T-cell (primary cell): ENCODE measurements at regions not wholly inside any gene's neighbourhood (a gene's known extent, or its start where the extent isn't known, plus 50 kb on each side); places are given as distances from the start of the nearest gene placed in this dataset.

Source experiments
- ATAC-seq, 4 experiments: fragments of 200-7000 bp in 3 of 4; fragments of 150-1000 bp in 1 of 4; cut with Tn5 transposase; replicated peaks in 1 of 4; 1 replicate in 3 of 4; 2 replicates in 1 of 4; pipeline ENCODE4 v1.10.0; 2021; ENCODE audit warnings: moderate library complexity in 3 of 4, mild to moderate bottlenecking in 2 of 4, moderate number of reproducible peaks in 1 of 4
- CTCF ChIA-PET, 2 donors: fragments of 300-600 bp; sonication (Branson Sonifier 250); formaldehyde crosslinking; loops; one replicate each; lab custom pipeline; 2022; ENCODE audit warnings: antibody characterized with exemption in 2 of 2; lab: Charles Lee
- POLR2A ChIA-PET, 2 donors: fragments of 300-600 bp; sonication (Branson Sonifier 250); formaldehyde crosslinking; loops; one replicate each; lab custom pipeline; 2022; ENCODE audit warnings: antibody characterized with exemption in 2 of 2; lab: Charles Lee
- DNase-seq, 35 experiments: peaks; one replicate each; pipeline versions ENCODE4 v3.0.0 to v3.0.0-alpha.2; 2013 to 2023
- H3K27ac ChIP-seq: one replicate; pipeline ENCODE4 v1.5.1; 2013; ENCODE audit warnings: low read length
- H3K27me3 ChIP-seq, 2 experiments: replicated peaks in 1 of 2; 1 replicate in 1 of 2; 2 replicates in 1 of 2; pipeline versions ENCODE4 v1.6.1 to v1.7.0; 2013; ENCODE audit warnings: low read length in 1 of 2, mixed read lengths in 1 of 2; ENCODE audit not compliant: control insufficient read depth in 2 of 2, insufficient read depth in 2 of 2; ENCODE audit errors: extremely low read depth in 1 of 2
- H3K36me3 ChIP-seq, 2 donors: 1 replicate in 1 of 2; 2 replicates in 1 of 2; pipeline versions ENCODE4 v1.6.1 to v1.7.0; 2013; ENCODE audit warnings: low read length in 1 of 2; ENCODE audit not compliant: control insufficient read depth in 2 of 2, insufficient read depth in 1 of 2; ENCODE audit errors: extremely low read depth in 1 of 2
- H3K4me1 ChIP-seq, 2 experiments: 1 replicate in 1 of 2; 2 replicates in 1 of 2; pipeline versions ENCODE4 v1.6.1 to v1.7.0; 2013; ENCODE audit warnings: low read length in 2 of 2, mixed read lengths in 1 of 2; ENCODE audit not compliant: insufficient read depth in 2 of 2, control insufficient read depth in 1 of 2; ENCODE audit errors: extremely low read depth in 1 of 2
- H3K4me3 ChIP-seq, 2 donors: 1 replicate in 1 of 2; 2 replicates in 1 of 2; pipeline versions ENCODE4 v1.5.1 to v1.7.0; 2013; ENCODE audit warnings: mild to moderate bottlenecking in 2 of 2, low read length in 1 of 2, moderate library complexity in 1 of 2; ENCODE audit not compliant: control insufficient read depth in 1 of 2; ENCODE audit errors: extremely low read depth in 1 of 2
- H3K9me3 ChIP-seq: 2 replicates; pipeline ENCODE4 v1.7.0; 2013
- H3K27ac Mint-ChIP-seq, 2 donors: one replicate each; pipeline ENCODE4 v1.8.0; 2020 to 2021; ENCODE audit warnings: mild to moderate bottlenecking in 2 of 2, mixed read lengths in 2 of 2
- H3K27me3 Mint-ChIP-seq, 2 donors: one replicate each; pipeline ENCODE4 v1.8.0; 2021 to 2022; ENCODE audit warnings: mixed read lengths in 2 of 2
- H3K36me3 Mint-ChIP-seq: one replicate; pipeline ENCODE4 v1.8.0; 2021; ENCODE audit warnings: mixed read lengths
- H3K4me1 Mint-ChIP-seq, 3 donors: one replicate each; pipeline ENCODE4 v1.8.0; 2020 to 2022; ENCODE audit warnings: mixed read lengths in 3 of 3, mild to moderate bottlenecking in 1 of 3
- H3K4me3 Mint-ChIP-seq, 3 donors: one replicate each; pipeline ENCODE4 v1.8.0; 2020 to 2022; ENCODE audit warnings: mild to moderate bottlenecking in 3 of 3, mixed read lengths in 3 of 3, moderate library complexity in 3 of 3
- H3K9me3 Mint-ChIP-seq, 3 donors: one replicate each; pipeline ENCODE4 v1.8.0; 2020 to 2022; ENCODE audit warnings: mixed read lengths in 3 of 3
- WGBS: methylation state at CpG from one replicate; pipeline ENCODE4 v1.1.5; 2013; ENCODE audit warnings: missing lambda C conversion rate; ENCODE audit not compliant: insufficient coverage; 5-methylcytosine and 5-hydroxymethylcytosine counted together

DNA sequence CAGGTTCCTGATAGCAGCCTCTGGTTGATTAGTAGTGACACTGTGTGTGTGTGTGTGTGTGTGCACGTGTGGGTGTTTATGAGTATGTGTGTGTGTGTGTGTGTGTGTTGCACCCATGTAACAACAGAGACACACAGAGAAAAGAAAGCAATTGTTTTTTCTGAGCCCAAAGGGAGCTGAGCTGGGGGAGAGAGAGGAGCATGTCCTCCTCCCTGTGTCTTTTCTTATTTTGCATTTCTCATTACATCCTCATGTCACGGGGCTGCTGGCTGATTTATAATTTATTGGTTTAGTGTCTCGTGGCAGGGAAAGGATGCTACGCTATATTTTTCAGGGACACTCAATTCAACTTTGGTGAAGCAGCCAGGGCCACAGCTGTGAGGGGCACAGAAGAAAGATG, 511.4 kb downstream of the BCOR start:
- H3K4me3 Mint-ChIP-seq: no peak overlapping the region
- H3K9me3 ChIP-seq: no peaks in the 10 kb centered on the region
- POLR2A ChIA-PET: no interaction called here
- no peak overlapping the region for H3K4me3 ChIP-seq
- ATAC-seq: no peak
- H3K9me3 Mint-ChIP-seq: no peaks in the 10 kb centered on the region
- no peaks in the 10 kb centered on the region for H3K36me3 ChIP-seq
- H3K27me3 Mint-ChIP-seq: peaks cover 0 to 6% of the 10 kb centered on the region in 2 donors
- H3K27ac ChIP-seq: no peak overlapping the region
- H3K4me1 Mint-ChIP-seq: no peaks in the 10 kb centered on the region
- H3K27me3 ChIP-seq: no peaks in the 10 kb centered on the region
- H3K4me1 ChIP-seq: no peaks in the 10 kb centered on the region
- no peaks in the 10 kb centered on the region for H3K36me3 Mint-ChIP-seq
- no CpG with 5 or more reads among the region's 4 CpGs for WGBS
- no peak for DNase-seq
- CTCF ChIA-PET: no interaction called here
- no peak overlapping the region for H3K27ac Mint-ChIP-seq

DNA sequence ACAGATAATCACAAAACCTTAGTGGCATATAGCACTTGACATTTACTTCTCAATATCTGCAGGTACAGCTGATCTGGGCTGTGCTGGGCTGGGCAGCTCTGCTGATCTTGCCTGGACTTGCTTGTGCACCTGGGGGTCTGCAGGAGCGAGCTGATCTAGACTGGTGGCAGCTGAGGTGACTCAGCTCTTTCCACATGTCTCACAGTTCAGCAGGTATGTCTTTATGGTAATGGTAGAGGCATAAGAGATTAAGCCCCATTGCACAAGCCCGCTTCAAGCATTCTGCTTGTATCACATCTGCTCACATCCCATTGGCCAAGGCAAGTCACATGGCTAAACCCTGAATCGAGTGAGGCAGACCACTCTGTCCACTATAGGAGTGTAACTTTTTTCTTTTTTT, 506.7 kb downstream of the BCOR start:
- H3K9me3 ChIP-seq: no peaks in the 10 kb centered on the region
- ATAC-seq (no peak), DNase-seq (no peak)
- H3K27ac ChIP-seq: no peak overlapping the region
- no peaks in the 10 kb centered on the region for H3K36me3 ChIP-seq
- no peaks in the 10 kb centered on the region for H3K36me3 Mint-ChIP-seq
- no peaks in the 10 kb centered on the region for H3K9me3 Mint-ChIP-seq
- H3K4me3 ChIP-seq: no peak overlapping the region
- ChIA-PET POLR2A (interaction anchor here in 1 of 2 donors (0.7 kb wide), 1 partner anchor 886 kb away, joined by 4 read pairs; no protein-coding TSS in a partner anchor), CTCF (no interaction called here)
- no peaks in the 10 kb centered on the region for H3K4me1 Mint-ChIP-seq
- H3K27ac Mint-ChIP-seq: no peak overlapping the region
- no peaks in the 10 kb centered on the region for H3K27me3 ChIP-seq
- no peaks in the 10 kb centered on the region for H3K4me1 ChIP-seq
- no peak overlapping the region for H3K4me3 Mint-ChIP-seq
- H3K27me3 Mint-ChIP-seq: peaks cover 0 to 6% of the 10 kb centered on the region in 2 donors
- no CpG with 5 or more reads among the region's 3 CpGs for WGBS

DNA sequence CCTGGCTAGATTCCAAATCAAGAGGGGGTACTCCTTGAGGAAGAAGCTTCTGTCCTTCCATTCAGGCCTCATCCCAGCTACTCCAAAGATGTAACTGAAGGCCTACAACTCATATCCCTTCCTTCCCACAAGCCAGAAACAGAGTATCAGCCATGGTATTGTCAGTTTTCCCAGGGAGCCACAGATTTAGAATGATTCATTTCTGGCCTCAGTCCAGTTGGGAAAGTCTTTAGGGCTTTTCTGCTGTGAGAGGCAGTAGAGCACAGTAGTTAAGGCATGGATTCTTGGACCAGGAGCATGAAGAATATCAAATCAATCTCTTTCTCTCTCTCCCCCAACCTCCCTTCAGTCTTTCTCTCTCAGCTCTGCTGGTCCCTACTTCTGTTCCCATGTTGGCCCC, 505.0 kb downstream of the BCOR start:
- no peaks in the 10 kb centered on the region for H3K9me3 ChIP-seq
- Mint-ChIP-seq H3K4me1 (no peaks in the 10 kb centered on the region), H3K9me3 (no peaks in the 10 kb centered on the region), H3K36me3 (no peaks in the 10 kb centered on the region), H3K27me3 (peaks cover 0 to 5% of the 10 kb centered on the region in 2 donors), H3K27ac (no peak overlapping the region), H3K4me3 (no peak overlapping the region)
- H3K4me1 ChIP-seq: no peaks in the 10 kb centered on the region
- ATAC-seq (no peak), DNase-seq (no peak)
- H3K27me3 ChIP-seq: no peaks in the 10 kb centered on the region
- no peak overlapping the region for H3K4me3 ChIP-seq
- H3K27ac ChIP-seq: no peak overlapping the region
- POLR2A ChIA-PET: no interaction called here
- no peaks in the 10 kb centered on the region for H3K36me3 ChIP-seq
- CTCF ChIA-PET: no interaction called here

DNA sequence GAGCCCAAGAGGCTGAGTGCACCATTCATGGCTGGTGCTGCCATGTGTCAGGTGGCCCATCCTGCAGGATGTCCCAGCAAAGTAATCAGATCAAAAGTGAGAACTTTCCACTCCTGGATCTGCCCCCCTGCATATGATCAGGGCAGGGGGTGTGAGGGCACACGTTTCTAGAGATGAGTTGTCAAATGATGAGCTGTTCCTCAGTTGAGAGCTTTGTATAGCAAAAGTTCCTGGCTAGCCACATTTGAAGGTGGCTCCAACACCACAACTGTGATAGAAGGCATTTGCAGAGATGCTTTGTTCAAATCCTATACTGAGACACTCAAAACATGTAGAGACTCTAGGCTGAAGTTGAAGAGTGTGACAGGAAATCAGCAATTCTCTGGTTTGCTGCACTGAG, 501.8 kb downstream of the BCOR start:
- no peak for ATAC-seq
- WGBS: no CpG with 5 or more reads among the region's 1 CpG
- Mint-ChIP-seq H3K27me3 (peaks cover 0 to 12% of the 10 kb centered on the region in 2 donors), H3K36me3 (no peaks in the 10 kb centered on the region), H3K4me1 (no peaks in the 10 kb centered on the region), H3K9me3 (no peaks in the 10 kb centered on the region), H3K27ac (no peak overlapping the region), H3K4me3 (no peak overlapping the region)
- H3K4me3 ChIP-seq: no peak overlapping the region
- POLR2A ChIA-PET: no interaction called here
- peaks cover 0 to 2% of the 10 kb centered on the region in 2 experiments for H3K27me3 ChIP-seq
- CTCF ChIA-PET: no interaction called here
- H3K4me1 ChIP-seq: no peaks in the 10 kb centered on the region
- DNase-seq: no peak
- no peaks in the 10 kb centered on the region for H3K36me3 ChIP-seq
- no peak overlapping the region for H3K27ac ChIP-seq
- no peaks in the 10 kb centered on the region for H3K9me3 ChIP-seq

DNA sequence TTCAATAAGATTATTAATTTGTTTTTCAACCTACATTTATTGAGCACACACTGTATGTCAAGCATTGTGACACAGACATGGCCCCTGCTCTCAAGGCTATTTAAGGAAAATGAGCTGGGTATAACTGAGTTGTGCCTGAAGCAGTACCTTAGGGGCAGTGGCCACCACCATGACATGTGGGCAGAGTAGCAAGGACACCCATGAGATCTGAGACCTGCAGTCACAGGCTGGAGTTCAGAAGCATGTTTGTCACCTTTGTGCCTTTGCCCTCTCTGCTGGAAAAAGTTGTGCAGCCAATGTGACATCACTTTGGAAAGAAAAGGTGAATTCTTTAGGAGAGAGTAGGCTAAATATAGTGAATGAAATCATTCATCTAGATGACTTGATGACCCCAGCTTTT, 501.3 kb downstream of the BCOR start:
- H3K27ac Mint-ChIP-seq: no peak overlapping the region
- Histone ChIP-seq H3K27ac (no peak overlapping the region), H3K9me3 (no peaks in the 10 kb centered on the region), H3K36me3 (no peaks in the 10 kb centered on the region), H3K27me3 (peaks cover 0 to 2% of the 10 kb centered on the region in 2 experiments), H3K4me1 (no peaks in the 10 kb centered on the region), H3K4me3 (no peak overlapping the region)
- CTCF ChIA-PET: no interaction called here
- H3K4me3 Mint-ChIP-seq: no peak overlapping the region
- H3K9me3 Mint-ChIP-seq: no peaks in the 10 kb centered on the region
- H3K36me3 Mint-ChIP-seq: no peaks in the 10 kb centered on the region
- no peaks in the 10 kb centered on the region for H3K4me1 Mint-ChIP-seq
- POLR2A ChIA-PET: no interaction called here
- H3K27me3 Mint-ChIP-seq: peaks cover 0 to 12% of the 10 kb centered on the region in 2 donors
- no peak for ATAC-seq
- no peak for DNase-seq

DNA sequence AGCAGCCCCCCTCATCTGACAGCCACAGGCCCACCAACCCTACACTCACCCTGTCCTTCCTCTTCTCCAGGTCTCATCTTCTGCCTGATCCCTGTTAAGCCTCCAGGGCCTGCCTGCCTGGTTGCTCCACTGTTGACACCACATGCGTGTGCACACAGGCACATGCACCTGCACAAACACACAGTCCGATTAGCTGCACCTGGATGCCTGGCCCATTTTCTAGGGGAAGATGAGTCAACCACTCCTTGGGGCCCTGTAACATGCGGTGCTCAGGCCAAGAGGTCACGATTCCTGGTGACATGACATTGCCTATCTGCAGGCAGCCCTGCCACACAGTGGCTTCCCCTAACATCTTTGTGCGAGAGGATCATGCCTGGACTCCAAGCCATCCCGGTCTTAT, 498.4 kb downstream of the BCOR start:
- Histone ChIP-seq H3K36me3 (no peaks in the 10 kb centered on the region), H3K27ac (no peak overlapping the region), H3K4me1 (no peaks in the 10 kb centered on the region), H3K4me3 (no peak overlapping the region), H3K9me3 (no peaks in the 10 kb centered on the region), H3K27me3 (peaks cover 0 to 2% of the 10 kb centered on the region in 2 experiments)
- H3K9me3 Mint-ChIP-seq: no peaks in the 10 kb centered on the region
- POLR2A ChIA-PET: no interaction called here
- H3K27ac Mint-ChIP-seq: no peak overlapping the region
- no peak overlapping the region for H3K4me3 Mint-ChIP-seq
- CTCF ChIA-PET: interaction anchor here in 1 of 2 donors (0.6 kb wide), 1 partner anchor 9 kb away, joined by 3 read pairs; no protein-coding TSS in a partner anchor
- ATAC-seq (no peak), DNase-seq (no peak)
- WGBS: 100% methylated on average over 2 of the region's 6 CpGs
- H3K27me3 Mint-ChIP-seq: peaks cover 0 to 20% of the 10 kb centered on the region in 2 donors
- no peaks in the 10 kb centered on the region for H3K36me3 Mint-ChIP-seq
- no peaks in the 10 kb centered on the region for H3K4me1 Mint-ChIP-seq

- peaks cover 0 to 20% of the 10 kb centered on the region in 2 donors for H3K27me3 Mint-ChIP-seq
- no CpG with 5 or more reads among the region's 6 CpGs for WGBS
- Histone ChIP-seq H3K36me3 (no peaks in the 10 kb centered on the region), H3K27me3 (peaks cover 0 to 2% of the 10 kb centered on the region in 2 experiments), H3K4me1 (no peaks in the 10 kb centered on the region), H3K4me3 (no peak overlapping the region), H3K9me3 (no peaks in the 10 kb centered on the region), H3K27ac (no peak overlapping the region)
- ChIA-PET CTCF (no interaction called here), POLR2A (no interaction called here)
- no peaks in the 10 kb centered on the region for H3K36me3 Mint-ChIP-seq
- H3K4me3 Mint-ChIP-seq: no peak overlapping the region
- H3K9me3 Mint-ChIP-seq: no peaks in the 10 kb centered on the region
- DNase-seq: no peak
- ATAC-seq: no peak
- no peak overlapping the region for H3K27ac Mint-ChIP-seq
- H3K4me1 Mint-ChIP-seq: no peaks in the 10 kb centered on the region
Observed at GRCh38 chrX:39600222-39600621, 497.5 kb downstream of the BCOR start.
